G401 (cell line): ENCODE measurements at regions not wholly inside any gene's neighbourhood (a gene's known extent, or its start where the extent isn't known, plus 50 kb on each side); places are given as distances from the start of the nearest gene placed in this dataset.
"Not testable (repeated sequence)": the region's sequence is repeated elsewhere in the genome, so short reads cannot be mapped to it uniquely, and the experiment has no call there.

Source experiments
- DNase-seq: peaks from one replicate; pipeline ENCODE4 v3.0.0-alpha.2; 2015; ENCODE audit warnings: low spot score
- in situ Hi-C: cut with HindIII; loops from 2 replicates; pipeline ENCODE4 v1.10.0; 2016; ENCODE audit warnings: low sequenced_read_pairs, mixed read lengths

DNA sequence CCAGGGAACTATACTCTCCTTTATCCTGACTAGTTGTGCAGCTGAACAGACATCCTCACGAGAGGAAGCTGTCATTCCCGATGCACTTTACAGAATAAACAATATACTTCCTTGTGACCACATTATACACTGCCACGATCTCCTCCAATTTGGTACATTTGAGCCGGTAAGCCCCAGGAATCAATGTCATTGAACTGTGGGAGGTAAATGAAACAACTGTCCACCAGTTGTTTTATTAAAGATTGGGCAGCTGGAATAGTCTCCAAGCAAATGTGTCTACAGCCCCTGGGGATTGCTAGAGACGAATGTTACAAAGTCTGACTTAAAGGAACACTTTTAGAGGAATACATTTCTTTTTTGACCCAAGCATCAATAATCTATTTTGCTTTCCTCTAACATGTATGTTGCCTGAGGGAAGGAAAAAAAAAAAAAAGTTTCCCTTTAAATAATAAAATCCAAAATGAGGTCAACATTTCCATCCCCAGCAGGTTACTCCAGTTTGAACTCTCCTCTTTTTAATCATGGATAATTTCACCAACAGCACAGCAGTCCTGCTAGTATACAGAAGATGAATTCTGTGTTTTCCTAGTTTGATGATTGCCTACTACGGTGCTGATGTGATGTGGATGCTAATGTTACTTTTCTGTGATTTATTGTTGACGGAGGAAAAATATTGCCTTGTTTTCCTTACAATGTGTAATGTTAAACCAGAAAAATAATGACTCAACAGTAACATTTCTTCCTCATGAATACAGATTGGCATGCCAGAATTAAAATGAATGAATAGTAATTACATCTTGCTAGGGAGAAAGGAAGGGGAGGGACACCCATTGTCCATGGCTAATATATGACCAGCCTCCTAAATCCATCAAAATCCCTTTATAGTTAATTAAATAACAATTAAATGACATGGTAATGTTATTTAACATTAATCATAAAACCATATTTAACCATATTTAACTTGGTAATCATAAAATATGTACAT lies 360.9 kb downstream of the NEBL start:
- in situ Hi-C loops, result no loop called here

DNA sequence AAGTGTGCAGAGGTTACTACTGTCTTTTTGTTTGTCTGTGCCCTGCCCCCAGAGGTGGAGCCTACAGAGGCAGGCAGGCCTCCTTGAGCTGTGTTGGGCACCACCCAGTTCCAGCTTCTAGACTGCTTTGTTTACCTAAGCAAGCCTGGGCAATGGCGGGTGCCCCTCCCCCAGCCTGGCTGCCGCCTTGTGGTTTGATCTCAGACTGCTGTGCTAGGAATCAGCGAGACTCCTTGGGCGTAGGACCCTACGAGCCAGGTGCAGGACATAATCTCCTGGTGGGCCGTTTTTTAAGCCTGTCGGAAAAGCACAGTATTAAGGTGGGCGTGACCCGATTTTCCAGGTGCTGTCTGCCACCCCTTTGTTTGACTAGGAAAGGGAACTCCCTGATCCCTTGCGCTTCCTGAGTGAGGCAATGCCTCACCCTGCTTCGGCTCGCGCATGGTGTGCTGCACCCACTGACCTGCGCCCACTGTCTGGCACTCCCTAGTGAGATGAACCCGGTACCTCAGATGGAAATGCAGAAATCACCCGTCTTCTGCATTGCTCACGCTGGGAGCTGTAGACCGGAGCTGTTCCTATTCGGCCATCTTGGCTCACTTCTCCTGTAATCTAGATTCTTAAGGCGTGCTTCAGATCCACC lies 365.7 kb downstream of the NEBL start:
- DNase-seq, in situ Hi-C loops: not testable (repeated sequence)

More for the DNA sequence above, 360.9 kb downstream of the NEBL start:
- no peak for DNase-seq

DNA sequence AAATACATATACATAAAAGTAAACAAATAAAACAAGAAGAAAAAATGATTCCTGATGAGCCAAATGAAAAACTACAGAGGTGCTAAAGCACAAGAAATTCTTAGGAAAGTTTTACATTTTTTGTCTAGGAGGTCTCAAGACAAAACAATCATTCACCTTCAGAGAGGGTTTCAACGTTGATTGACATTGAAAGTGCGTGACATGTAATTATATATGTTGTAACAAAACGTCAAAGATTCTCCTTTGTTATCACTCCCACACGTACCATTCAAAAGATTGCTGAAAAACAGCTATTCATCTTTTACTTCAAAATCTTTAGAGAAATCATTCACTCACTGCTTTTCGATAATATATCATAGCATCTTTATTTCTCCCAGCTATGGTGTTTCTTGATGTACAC lies 375.9 kb downstream of the NEBL start:
- in situ Hi-C loops, result no loop called here
- no peak for DNase-seq

DNA sequence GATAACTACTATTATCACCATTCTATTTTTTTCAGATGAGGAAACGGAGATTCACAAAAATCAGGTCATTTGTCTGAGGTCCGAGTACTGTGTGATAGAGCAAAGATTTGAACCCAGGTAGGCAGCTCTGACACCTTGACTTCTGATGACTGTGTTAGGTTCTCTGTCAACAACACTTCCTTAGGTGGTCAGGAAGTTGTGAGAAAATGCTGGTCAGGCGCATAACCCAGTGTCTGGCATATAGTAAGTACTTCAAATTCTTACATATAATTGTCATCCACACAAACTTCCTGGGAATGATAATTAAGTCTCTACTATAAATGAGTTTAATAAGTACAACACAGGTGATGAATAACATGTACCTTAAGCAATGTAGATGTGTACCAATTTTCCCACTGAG lies 381.5 kb downstream of the NEBL start:
- in situ Hi-C loops, result no loop called here
- DNase-seq, result no peak

DNA sequence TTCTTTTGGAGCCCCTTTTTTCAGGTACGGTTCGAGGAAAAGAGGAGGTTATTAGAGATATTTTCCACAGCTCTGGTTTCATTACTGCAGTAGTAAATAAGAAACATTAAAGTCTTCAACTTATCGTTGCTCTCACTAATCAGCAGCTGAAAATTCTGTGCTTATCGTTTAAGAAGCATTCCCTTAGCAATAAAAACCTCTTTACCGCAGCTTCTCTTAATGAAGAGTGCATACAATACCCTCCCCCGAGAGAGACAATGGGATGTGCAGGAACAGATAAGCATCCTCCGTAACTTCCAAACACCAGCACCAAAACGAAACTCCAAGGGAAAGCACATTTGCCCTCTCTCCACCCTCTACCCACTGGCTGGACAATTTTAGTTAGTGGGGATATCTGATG lies 384.5 kb downstream of the NEBL start:
- no peak for DNase-seq
- in situ Hi-C loops, result no loop called here

DNA sequence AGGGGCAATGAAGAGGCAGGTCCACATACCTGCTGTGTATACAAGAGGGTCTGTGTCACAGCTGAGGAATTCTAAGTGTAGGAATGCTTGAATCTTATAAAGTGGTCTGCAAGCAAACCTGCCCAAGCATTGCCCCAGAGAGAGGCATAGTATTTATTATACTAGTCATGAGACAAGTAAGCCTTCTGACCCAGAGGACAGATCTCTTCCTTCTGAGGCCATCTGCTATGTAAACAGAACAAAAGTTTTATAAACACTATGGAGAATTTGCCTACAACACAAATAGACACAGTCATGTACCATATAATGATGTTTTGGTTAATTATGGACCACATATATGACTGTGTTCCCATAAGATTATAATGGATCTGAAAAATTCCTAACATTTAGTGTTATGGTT lies 388.2 kb downstream of the NEBL start:
- no peak for DNase-seq
- in situ Hi-C loops, result no loop called here

DNA sequence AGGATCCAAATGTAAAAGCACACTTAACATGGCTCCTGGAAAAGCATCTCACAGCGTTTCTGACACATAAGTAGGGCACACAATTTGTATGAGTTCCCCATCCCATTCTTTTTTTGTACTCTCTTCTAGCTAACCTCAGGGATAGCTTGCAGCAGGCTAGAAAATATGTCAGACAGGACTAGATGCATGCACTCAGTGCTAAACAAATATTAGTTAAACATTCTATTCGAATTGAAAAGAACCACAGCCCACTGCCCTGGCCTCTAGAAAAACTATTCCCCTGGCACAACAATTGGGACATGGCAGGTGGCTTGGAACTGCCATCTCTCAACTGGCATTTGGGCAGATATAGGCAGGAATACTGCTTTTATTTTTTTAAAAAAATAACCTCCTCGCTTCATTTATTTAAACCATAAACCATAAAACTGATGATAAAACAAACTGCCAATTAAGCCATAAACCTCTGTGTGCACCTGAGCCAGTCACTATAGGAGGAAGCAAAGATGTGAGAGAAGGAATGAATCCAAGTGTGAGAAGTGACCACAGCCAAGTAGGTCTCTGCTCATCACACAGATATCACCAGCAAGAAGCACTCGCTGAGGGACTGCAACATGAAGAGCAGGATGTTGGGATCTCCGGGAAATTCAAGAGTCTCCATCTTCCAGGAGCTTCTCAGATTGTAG lies 394.1 kb downstream of the NEBL start:
- in situ Hi-C loops, result no loop called here
- no peak for DNase-seq

DNA sequence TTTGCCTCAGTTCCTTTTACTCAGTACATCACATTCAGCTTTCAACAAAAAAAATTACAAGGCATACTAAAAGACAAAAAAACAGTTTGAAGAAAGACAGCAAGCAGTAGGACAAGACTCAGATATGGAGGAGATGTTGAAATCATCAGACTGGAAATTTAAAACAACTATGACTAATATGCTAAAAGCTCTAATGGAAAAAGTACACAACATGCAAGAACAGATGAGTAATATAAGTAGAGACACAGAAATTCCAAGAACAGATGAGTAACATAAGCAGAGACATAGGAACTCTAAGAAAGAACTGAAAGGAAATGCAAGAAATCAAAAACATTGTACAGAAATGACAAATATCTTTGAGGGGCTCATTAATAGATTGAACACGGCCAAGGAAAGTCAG lies 402.6 kb downstream of the NEBL start:
- DNase-seq, result no peak
- in situ Hi-C loops, result no loop called here

DNA sequence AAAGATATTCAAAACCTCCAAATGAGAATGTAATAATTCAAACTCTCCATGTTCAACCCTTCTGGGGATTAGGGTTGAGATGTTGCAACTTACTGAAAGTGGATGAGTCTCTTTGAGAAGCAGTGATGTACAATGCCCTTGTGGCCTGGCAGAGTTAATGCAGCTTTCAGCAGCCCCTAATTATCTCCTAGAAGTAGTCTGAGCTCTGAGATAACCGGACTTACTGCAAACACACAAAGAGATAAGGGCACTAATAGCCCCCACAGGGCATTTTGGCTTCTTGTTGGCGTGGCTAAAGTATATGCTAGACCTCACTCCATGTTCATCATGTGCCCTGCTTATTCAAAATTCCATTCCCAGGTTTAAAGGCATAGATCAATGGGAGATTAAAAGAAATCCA lies 404.7 kb downstream of the NEBL start:
- in situ Hi-C loops, result no loop called here
- DNase-seq, result no peak

DNA sequence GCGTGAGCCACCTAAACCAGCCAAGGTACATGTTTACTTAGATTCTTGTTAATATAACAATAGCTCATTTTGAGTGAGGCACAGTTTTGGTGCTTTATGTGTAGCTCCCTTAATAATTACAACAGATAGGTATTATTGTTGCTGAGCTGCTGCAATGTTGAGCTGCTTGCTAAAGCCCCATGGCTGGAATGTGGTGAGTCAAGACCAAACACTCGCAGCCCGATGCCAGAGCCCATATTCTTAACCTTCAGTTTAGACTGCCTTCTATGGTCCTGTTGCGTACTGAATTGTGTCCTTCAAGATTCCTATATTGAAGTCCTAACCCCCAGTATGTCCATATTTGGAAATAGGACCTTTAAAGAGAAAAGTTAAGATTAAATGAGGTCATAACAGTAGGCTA lies 407.1 kb downstream of the NEBL start:
- no peak for DNase-seq
- in situ Hi-C loops, result no loop called here

DNA sequence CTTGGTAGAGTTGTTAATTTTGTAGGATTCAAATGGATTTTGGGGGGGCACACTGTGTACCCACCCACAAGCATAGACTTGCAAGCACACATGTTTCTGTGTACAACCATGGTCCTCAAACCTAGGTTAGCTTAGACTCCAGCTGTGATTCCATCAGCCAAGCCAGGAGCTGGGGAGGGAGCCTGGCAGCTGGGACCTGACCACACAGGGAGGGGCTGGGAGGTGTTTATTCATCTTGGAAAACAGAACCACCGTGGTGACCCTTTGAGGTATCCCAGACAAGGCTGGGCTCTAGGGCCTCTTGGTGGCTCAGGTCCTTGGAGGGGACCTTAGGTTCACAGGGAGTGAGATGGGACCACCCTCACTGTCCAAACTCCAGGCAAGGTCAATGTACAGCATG lies 410.3 kb downstream of the NEBL start:
- DNase-seq, result no peak
- in situ Hi-C loops, result no loop called here

DNA sequence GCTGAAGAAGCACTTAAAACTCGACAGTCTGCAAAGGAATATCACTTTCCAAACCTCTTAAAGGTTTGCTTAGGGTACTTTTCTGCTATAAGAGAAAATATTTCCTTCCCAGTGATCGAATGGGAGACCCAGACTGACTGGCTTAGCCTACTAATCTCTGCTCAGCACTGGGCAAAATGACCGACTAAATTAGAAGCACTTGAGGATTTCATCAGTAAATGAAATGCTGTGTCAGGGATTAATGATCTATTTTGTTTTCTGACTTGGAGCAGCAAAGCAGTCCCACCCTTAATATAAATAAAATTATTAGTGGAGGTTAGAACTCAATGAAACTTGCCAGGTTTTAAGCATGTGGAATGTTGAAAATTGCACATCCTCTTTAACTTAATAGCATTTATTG lies 411.6 kb downstream of the NEBL start:
- DNase-seq, result no peak
- in situ Hi-C loops, result no loop called here

DNA sequence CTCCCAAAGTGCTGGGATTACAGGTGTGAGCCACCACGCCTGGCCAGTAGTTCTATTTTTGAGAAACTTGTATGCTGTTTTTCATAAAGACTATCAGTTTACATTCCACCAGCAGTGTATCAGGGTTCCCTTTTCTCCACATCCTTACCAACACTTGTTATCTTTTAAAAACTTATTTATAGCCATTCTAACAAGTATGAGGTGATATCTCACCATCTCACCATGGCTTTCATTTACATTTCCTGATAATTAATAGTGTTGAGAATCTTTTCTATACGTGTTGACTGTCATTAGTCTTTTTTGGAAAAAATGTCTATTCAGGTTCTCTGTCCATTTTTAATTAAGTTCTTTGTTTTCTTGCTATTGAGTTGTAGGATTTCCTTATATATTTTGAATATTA lies 416.1 kb downstream of the NEBL start:
- no peak for DNase-seq
- in situ Hi-C loops, result no loop called here

DNA sequence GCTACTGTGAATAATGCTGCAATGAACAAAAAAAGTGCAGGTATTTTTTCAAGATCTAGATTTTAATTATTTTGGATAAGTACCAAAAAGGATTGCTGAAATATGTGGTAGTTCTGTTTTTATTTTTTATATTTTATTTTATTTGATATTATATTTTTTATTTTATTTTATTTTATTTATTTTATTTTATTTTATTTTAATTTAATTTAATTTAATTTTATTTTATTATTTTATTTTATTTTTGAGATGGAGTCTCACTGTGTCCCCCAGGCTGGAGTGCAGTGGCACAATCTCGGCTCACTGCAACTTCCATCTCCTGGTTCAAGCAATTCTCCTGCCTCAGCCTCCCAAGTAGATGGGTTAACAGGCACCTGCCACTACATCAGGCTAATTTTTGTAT lies 416.5 kb downstream of the NEBL start:
- in situ Hi-C loops, DNase-seq: not testable (repeated sequence)

DNA sequence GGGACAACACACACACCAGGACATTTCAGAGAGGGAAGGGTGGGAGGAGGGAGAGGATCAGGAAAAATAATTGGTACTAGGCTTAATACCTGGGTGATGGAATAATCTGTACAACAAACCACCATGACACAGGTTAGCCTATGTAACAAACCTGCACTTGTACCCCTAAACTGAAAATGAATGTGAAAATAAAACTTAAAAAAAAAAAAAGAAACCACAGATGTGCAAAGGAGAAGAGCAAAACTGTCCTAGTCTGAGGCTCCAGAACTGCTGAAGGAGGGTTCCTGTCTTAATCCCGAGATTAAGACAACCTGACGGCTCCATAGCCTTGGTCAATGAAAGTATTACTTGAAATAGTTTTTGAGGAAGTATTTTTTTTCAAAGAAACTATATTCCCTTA lies 423.0 kb downstream of the NEBL start:
- no peak for DNase-seq
- in situ Hi-C loops, result no loop called here

DNA sequence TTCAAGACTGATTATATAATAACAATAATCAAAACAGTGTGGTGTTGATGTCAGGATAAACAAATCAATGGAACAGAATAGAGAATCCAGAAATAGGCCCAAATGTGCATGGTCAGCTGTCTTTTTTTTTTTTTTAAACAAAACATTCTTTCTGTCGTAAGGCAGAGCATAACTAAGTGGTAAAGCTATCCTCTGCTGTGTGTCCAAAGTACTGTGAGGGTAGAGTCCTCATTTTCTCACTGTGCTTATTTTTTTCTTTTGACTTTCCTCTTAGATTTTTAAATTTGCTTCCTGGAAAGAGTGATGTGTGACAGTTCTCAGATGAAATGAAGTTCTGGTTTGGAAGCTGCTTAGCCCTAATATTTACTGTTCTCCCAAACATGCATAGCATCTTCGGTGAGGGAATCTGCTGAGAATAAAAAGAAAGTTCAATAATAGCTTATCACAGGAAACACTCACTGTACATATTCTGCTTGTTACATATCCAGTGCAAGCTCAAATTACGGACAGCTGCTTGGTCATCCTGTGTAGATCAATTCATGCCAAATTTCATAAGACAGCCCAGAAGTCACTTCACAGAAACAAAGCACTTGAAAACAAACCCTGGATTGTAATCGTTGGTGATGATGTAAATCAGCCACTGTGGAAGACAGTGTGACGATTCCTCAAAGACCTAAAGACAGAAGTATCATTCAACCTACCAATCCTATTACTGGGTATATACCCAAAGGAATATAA lies 423.9 kb downstream of the NEBL start:
- in situ Hi-C loops, result no loop called here

DNA sequence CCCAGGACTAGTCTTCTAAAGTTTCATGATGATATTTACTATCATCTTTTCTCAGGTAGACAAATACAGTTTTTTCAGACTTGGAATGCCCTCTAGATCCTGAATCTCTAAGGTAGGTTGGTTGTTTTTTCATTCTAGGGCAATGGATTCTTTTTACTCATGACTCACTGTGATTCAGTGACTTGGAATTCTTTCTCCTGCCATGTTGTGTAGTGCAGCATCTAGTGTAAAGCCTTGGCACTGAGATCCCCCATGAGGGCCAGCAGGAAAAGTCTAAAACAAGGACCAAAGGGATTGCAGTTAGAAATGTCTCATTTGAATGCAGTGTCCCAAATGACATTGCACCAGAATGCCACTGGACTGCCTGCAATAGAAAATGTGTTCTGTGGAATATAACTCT lies 430.4 kb downstream of the NEBL start:
- in situ Hi-C loops, result no loop called here
- DNase-seq, result no peak

More for the DNA sequence above, 423.9 kb downstream of the NEBL start:
- DNase-seq, result no peak

DNA sequence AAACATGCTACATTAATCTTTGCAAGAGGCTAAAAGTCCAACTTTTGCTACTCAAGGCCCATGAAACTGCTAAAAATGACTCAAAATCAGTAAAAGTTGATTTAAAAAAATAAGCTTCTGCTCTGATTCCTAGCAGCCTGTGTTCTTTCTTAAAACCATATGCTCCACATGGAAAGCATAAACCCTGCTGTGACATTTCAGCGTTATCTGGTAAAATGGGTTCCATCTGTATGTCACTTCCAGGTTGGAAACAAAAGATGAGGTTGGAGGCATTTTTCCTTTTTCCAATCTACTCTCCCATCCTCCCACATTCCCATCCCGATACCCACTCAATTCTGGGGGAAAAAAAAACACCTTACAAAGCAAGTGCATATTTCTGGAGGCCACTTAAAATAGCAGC lies 439.5 kb downstream of the NEBL start:
- in situ Hi-C loops, result no loop called here
- peak; percentile 2 for DNase-seq

DNA sequence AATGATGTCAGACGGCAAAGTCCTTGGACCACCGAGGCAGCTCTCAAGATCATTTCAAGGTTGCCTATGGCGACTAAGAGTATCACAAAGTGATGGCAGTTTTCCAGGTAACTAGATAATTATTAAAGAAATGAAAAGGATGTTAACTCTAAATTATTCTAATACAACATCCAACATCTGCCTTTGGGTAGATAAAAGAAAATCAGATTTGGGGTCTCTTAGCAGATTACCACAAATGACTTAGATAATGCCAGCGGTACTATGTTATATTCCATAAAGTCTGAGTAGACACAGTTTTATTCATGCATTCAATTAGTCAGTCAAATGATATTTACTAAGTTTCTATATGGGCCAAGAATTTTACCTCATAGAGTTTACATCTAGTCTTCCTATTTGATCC lies 441.3 kb downstream of the NEBL start:
- no peak for DNase-seq
- in situ Hi-C loops, result no loop called here
